Pancreas (tissue), 10 donors: ENCODE measurements at regions not wholly inside any gene's neighbourhood (a gene's known extent, or its start where the extent isn't known, plus 50 kb on each side); places are given as distances from the start of the nearest gene placed in this dataset.

Experiments used
- ATAC-seq, 4 donors: fragments of 200-7000 bp; cut with Tn5 transposase; one replicate each; pipeline versions ENCODE4 v1.8.0 to v1.9.1; 2020; ENCODE audit warnings: mild to moderate bottlenecking in 4 of 4, moderate library complexity in 4 of 4
- DNase-seq, 6 donors: peaks; one replicate each; pipeline ENCODE4 v3.0.0-alpha.2; 2020
- FAIRE-seq: peaks from 2 replicates; lab custom pipeline; 2012; peaks lifted over from hg19 to GRCh38; lab: Jason Lieb, UNC
- H3K27ac ChIP-seq, 4 donors: fragments of 200-600 bp; sonication (generic); 1 replicate in 3 of 4; 2 replicates in 1 of 4; pipeline versions ENCODE4 v1.5.0 to v1.8.0; 2020
- H3K27me3 ChIP-seq, 4 donors: fragments of 200-600 bp; one replicate each; pipeline ENCODE4 v1.8.0; 2021
- H3K36me3 ChIP-seq, 3 donors: fragments of 200-600 bp; sonication (generic) in 1 of 3; one replicate each; pipeline versions ENCODE4 v1.5.0 to v1.8.0; 2020 to 2021
- H3K4me1 ChIP-seq, 3 donors: fragments of 200-600 bp; one replicate each; pipeline ENCODE4 v1.8.0; 2021
- H3K4me3 ChIP-seq, 4 donors: fragments of 200-600 bp; sonication (generic) in 2 of 4; one replicate each; pipeline versions ENCODE4 v1.5.0 to v1.8.0; 2020 to 2021
- H3K9me3 ChIP-seq, 4 donors: fragments of 200-600 bp; one replicate each; pipeline ENCODE4 v1.8.0; 2021
- CTCF ChIP-seq, 4 donors: fragments of 200-600 bp; sonication (generic) in 3 of 4; IDR thresholded peaks; one replicate each; pipeline versions ENCODE4 v1.5.0 to v1.8.0; 2021; ENCODE audit warnings: antibody characterized with exemption in 4 of 4
- WGBS, 2 donors: extraction: QIAGEN DNeasy Blood & Tissue Kit; methylation state at CpG; one replicate each; pipeline ENCODE4 v1.1.7; 2013; 5-methylcytosine and 5-hydroxymethylcytosine counted together
- intact Hi-C, 3 donors: fragments of 100-400 bp; cut with DNase I; formaldehyde crosslinking; loops; one replicate each; pipeline versions ENCODE4 v1.11.1 to v1.14.2; 2022
- donor health status: healthy with polysubstance abuse.
- donor health status: DM: no; HTN: no; CAD: no; lungs with moderate emphysema.
- donor health status: DM: no; HTN: no; CAD: no.
- donor health status: control.
- donor health status: control.
- donor health status: Bipolar disorder and iron deficiency.
- donor health status: DM: yes; HTN: yes; CAD: no.
- donor health status: DM: no; HTN: no; CAD: no.
- donor health status: DM: no; HTN: no; CAD: no.
- donor health status: DM: yes; HTN: yes; CAD: no.

GRCh38 chr1:113231866-113232265, 158.4 kb upstream of the MAGI3 start:
- no peak overlapping the region for H3K4me3 ChIP-seq
- ATAC-seq = no peak

GRCh38 chr1:113233441-113233840, 156.9 kb upstream of the MAGI3 start:
- WGBS, 2 donors = 78 to 82% methylated on average over 5 of the region's 5 CpGs

More at GRCh38 chr1:113231866-113232265, 158.4 kb upstream of the MAGI3 start:
- intact Hi-C loops = no loop called here
- DNase-seq (no peak), FAIRE-seq (no peak)
- no peaks in the 10 kb centered on the region for H3K9me3 ChIP-seq
- no peak for TF ChIP-seq CTCF (IDR thresholded peaks at IDR 0.05)
- H3K4me1 ChIP-seq = no peaks in the 10 kb centered on the region
- WGBS, 2 donors = 89 to 94% methylated on average over 13 of the region's 13 CpGs
- H3K36me3 ChIP-seq = no peaks in the 10 kb centered on the region
- no peak overlapping the region for H3K27ac ChIP-seq
- no peaks in the 10 kb centered on the region for H3K27me3 ChIP-seq

GRCh38 chr1:113241237-113241636, 149.1 kb upstream of the MAGI3 start:
- DNase-seq (no peak), FAIRE-seq (no peak), ATAC-seq (no peak)
- Histone ChIP-seq H3K36me3 (no peaks in the 10 kb centered on the region), H3K4me3 (no peak overlapping the region), H3K4me1 (peaks cover 4 to 8% (median 5%) of the 10 kb centered on the region in 3 donors), H3K9me3 (no peaks in the 10 kb centered on the region), H3K27ac (no peak overlapping the region), H3K27me3 (no peaks in the 10 kb centered on the region)
- no peak for TF ChIP-seq CTCF (IDR thresholded peaks at IDR 0.05)
- WGBS, 2 donors = 32 to 74% methylated on average over 2 of the region's 2 CpGs
- intact Hi-C loops = no loop called here

More at GRCh38 chr1:113233441-113233840, 156.9 kb upstream of the MAGI3 start:
- Histone ChIP-seq H3K4me1 (no peaks in the 10 kb centered on the region), H3K27me3 (no peaks in the 10 kb centered on the region), H3K27ac (no peak overlapping the region), H3K36me3 (no peaks in the 10 kb centered on the region), H3K4me3 (no peak overlapping the region), H3K9me3 (no peaks in the 10 kb centered on the region)
- FAIRE-seq (no peak), ATAC-seq (no peak), DNase-seq (no peak)
- intact Hi-C loops = no loop called here
- no peak for TF ChIP-seq CTCF (IDR thresholded peaks at IDR 0.05)

- WGBS, 2 donors = 67 to 68% methylated on average over 5 of the region's 5 CpGs
- no peak overlapping the region for H3K27ac ChIP-seq
- ATAC-seq (no peak), DNase-seq (no peak), FAIRE-seq (no peak)
- no peak overlapping the region for H3K4me3 ChIP-seq
- intact Hi-C loops = no loop called here
- no peaks in the 10 kb centered on the region for H3K36me3 ChIP-seq
- peaks cover 15 to 20% (median 17%) of the 10 kb centered on the region in 3 donors for H3K4me1 ChIP-seq
- no peaks in the 10 kb centered on the region for H3K9me3 ChIP-seq
- H3K27me3 ChIP-seq = no peaks in the 10 kb centered on the region
- TF ChIP-seq CTCF (IDR thresholded peaks at IDR 0.05) = no peak
These were observed 147.8 kb upstream of the MAGI3 start for GRCh38 chr1:113242481-113242880.

GRCh38 chr1:113243529-113243928, 146.8 kb upstream of the MAGI3 start:
- H3K27me3 ChIP-seq = no peaks in the 10 kb centered on the region
- FAIRE-seq (no peak), ATAC-seq (no peak), DNase-seq (no peak)
- H3K9me3 ChIP-seq = no peaks in the 10 kb centered on the region
- TF ChIP-seq CTCF (IDR thresholded peaks at IDR 0.05) = no peak
- intact Hi-C loops = no loop called here
- no peak overlapping the region for H3K27ac ChIP-seq
- no peak overlapping the region for H3K4me3 ChIP-seq
- WGBS, 2 donors = 64 to 66% methylated on average over 2 of the region's 2 CpGs
- H3K36me3 ChIP-seq = no peaks in the 10 kb centered on the region
- H3K4me1 ChIP-seq = peaks cover 24 to 28% (median 26%) of the 10 kb centered on the region in 3 donors
